ENCODE measurements at regions not wholly inside any gene's neighbourhood (a gene's known extent, or its start where the extent isn't known, plus 50 kb on each side); places are given as distances from the start of the nearest gene placed in this dataset.

DNA sequence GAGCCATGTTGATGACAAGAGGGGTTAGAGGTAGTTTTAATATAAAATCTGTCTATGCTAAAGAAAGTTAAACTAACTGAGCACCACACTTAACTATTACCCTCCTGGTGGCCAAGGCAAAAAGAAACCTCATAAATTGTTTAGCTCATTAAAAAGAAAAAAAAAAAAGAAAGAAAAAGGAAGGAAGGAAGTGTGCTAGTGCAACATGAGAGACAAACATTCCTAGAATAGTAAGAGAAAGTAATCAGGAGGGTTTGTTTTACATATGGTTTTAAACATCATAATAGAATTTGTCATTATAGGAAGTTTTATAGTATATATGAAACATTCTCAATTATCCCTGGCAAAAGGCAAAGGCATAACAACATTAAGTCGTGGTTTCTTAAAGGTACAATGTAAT lies 152.3 kb downstream of the SNX18 start:
- TF ChIP-seq TAF1 (IDR thresholded peaks at IDR 0.05; ENCODE audit: borderline replicate concordance, insufficient read depth, low read length), result no peak
- no peak for TF ChIP-seq REST (IDR thresholded peaks at IDR 0.05; ENCODE audit: insufficient read depth in 1 of 2, low read depth in 2 of 2, low read length in 2 of 2)
- TF ChIP-seq POLR2AphosphoS5 (IDR thresholded peaks at IDR 0.05; ENCODE audit: low read depth, low read length), result no peak
- no peak for TF ChIP-seq SIN3A (IDR thresholded peaks at IDR 0.05; ENCODE audit: borderline replicate concordance, insufficient read depth, low read length)

Measured in PFSK-1 (cell line).